HG03045 (cell line): ENCODE measurements at regions not wholly inside any gene's neighbourhood (a gene's known extent, or its start where the extent isn't known, plus 50 kb on each side); places are given as distances from the start of the nearest gene placed in this dataset.

ENCODE experiments used
- ATAC-seq: cut with Tn5 transposase; IDR thresholded peaks from one replicate; pipeline ENCODE4 v1.9.1; 2021; ENCODE audit warnings: mild to moderate bottlenecking, moderate library complexity; ENCODE audit not compliant: unreplicated experiment

GRCh38 chr5:174159327-174160114, 114.0 kb downstream of the NSG2 start:
- no peak for ATAC-seq

- no peak for ATAC-seq
Measured at GRCh38 chr5:174165406-174165805, 119.9 kb downstream of the NSG2 start.

DNA sequence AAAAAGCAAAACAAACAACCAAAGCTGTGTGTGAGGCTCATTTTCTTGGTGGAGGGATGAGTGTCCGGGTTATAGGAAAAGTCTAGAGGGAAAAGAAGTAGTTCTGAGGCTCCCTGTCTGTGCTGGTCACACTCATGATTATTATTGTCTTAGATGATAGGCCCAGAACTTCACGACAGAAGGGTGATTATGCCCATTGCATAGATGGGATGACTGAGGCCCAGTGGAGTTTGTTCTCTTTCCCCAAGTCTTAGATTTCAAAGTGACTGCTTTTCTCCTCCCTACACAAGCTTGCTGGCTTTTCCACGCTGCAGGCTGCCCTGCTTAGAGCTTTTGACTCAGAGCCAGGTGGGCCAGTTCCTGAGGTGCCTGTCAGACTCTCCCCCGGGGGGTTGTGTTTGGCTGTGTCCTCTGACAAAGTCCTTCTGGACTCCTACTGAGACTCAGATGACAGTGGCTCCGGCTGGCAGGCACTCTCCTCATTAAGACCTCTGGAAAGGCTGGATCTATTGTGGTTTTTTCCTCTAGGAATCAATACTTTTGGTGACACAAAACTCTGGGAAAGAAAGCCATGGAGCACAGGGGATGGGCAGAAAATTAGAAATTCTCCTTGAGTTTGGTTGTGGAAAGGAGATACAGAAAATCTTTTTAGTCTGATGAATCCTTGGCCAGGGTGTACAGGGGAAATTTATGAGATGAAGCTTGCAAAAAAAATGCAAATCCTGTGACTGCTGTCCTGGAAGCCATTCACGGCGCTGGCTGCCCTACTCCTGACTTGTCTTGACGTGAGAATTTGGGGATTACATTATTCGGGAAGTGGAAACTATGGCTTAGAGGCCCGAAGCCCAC, 120.9 kb downstream of the NSG2 start:
- ATAC-seq, result no peak

DNA sequence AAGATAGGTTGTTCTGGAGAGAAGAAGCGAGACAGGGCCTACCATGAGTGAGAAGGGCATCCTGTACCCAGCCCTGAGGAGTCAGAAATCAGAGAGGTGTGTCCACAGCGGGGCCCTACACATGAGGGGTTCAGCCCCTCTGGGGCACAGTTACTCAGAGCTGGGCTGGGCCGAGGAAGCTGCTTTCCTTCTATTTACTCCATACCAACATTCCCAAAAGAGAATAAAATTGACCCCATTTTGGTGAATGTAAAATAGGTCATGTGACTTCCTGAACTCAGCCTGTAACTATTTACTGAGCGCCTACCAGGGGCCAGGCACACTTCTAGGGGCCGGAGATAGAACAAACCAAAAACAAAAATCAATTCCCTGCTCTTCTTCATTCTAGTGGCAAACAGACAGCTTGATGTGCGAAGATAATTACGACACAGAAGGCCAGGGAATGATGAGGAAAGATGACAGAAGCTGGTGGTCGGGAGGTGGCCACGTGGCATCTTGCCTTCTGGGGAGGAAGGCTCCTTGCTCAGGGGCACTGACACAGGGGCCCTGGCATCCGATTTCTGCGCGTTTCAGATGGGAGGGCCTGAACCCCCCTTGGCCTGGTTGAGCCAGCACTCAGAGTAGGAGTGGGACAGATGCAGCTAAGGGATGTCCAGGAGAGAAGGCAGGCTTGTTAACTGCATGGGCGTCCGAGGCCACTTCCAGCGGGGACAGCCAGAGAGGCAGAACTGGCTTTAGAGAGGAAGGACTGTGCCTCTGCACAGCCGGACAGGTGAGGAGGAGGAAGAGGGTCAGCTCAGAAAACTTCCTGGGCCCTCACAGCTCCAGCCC, 121.8 kb downstream of the NSG2 start:
- ATAC-seq, result no peak

DNA sequence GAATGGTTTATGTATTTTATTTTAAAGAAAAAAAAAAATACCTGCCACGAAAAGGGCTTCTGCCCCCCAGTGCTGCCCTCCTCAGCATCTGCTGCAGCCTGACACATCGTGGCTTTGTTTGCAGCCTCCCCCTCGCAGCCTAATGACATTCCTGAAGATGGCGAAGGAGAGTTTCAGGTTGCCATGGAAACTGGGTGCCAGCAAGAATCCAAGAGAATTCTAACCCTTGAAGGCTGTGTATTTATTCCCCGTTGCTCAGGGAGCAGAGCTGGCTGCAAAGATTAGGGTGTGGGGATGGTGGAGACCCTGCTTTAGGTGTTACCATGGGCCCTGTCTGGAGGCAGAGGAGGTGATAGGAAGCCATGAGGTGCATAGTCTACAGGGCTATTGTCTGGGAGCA, 126.6 kb downstream of the NSG2 start:
- no peak for ATAC-seq

GRCh38 chr5:174172566-174172965, 127.1 kb downstream of the NSG2 start:
- no peak for ATAC-seq

- ATAC-seq, result no peak
Measured at GRCh38 chr5:174173766-174174165, 128.3 kb downstream of the NSG2 start.

DNA sequence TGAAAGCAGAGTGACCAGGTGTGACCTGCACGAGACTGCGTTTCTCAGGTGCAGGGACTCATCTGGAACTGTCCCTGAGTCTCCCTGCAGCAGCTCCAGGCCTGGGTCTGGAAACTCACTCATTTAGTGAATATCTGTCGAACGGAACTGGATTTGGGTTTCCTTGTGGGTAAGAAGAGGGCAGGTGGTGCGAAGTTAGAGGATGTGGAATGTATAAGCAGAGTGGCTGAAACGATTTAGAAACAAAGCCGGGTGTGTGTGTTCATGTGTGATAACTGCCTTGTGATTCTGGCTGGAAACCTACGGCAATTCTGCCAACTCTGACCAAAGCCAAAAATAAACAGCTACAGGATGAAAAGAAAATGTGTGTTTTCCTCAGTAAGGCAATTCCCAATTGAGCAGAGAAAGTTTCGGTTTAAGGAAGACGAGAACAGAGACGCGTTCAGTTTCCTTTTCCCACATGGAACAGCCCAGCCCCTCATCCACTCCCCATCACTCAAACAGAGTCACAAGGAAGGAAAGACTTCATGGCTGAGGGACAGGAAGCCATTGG, 130.3 kb downstream of the NSG2 start:
- no peak for ATAC-seq

DNA sequence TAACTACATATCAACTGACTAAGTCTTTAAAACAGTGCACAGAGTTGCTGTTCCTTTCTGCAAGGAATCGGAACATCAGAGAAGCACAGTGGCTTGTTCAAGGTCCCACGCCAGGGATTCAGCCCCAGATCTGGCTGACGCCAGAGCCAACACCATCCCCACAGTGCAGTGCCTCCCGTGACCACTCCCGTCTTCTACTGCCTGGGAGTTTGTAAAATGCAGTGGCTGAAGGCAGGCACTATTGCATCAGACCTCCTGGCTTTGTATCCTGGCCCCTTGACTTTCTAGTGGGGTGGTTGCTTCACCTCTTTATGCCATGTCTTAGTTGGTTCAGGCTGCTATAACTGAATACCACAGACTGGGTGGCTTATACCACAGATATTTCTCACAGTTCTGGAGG, 131.0 kb downstream of the NSG2 start:
- no peak for ATAC-seq

DNA sequence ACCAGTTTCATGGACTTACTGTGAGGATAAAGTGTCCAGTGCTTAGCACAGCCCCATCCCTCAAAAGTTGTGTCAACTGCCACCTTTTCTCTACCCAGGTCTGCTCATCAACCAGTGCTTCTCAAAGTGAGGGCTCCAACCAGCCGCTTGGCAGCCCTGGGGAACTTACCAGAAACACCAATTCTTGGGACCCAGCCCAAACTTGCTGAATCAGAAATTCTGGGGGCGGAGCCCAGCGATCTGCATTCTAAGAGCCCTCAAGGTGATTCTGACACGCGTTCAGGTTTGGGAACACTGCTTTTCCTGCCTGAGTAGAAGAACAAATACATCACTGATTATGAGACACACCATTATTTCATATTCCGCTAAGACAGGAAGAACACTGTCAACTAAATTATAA, 132.0 kb downstream of the NSG2 start:
- ATAC-seq, result no peak

DNA sequence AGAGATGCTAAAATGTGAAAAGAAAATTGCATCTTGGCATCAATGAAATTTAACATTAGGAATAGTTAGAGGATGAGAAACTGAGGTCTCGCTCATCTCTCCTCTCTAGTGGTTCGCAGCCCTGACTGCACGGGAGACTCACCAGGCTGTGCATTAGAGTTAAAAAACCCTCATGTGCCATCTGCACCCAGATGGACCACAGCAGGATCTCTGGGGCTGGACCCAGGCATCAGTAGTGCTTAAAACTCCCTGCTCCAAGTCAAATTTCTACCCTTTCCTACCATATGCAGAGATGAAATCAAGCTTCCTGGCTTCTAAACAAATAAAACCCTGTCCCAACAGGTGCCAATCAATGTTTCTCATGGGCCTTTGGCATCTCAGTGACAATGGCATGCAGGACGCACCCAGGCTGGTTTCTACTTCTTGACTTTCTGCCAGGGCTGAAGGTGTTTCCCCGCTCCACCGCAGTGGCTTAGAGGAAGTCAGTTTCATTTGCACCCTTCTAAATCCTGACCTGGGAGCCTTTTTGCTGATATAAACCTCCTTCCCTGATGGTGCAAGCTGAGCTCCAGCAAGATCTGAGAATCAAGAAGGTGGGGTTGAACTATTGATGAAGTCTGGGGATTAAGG, 132.6 kb downstream of the NSG2 start:
- no peak for ATAC-seq

DNA sequence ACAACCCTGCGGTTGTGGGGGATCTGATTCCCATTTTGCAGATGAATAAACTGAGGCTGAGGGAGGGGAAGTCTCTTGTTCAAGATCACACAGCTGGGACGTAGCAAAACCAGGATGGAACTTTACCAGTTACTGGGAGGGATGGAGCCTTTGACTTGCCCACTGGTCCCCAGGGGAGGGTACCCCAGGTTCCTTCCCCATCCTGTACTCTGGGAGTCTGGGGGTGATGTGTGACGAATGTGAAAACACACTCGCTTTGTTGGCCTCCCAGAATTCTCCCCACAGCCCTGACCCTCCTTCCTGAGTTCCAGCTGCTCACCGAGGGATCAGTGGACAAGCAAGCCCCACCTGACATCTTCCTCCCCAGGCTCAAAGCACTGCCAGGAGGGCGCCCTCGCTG, 135.1 kb downstream of the NSG2 start:
- no peak for ATAC-seq

GRCh38 chr5:174182111-174182510, 136.6 kb downstream of the NSG2 start:
- ATAC-seq, result no peak

- ATAC-seq, result no peak
Measured at GRCh38 chr5:174183701-174184100, 138.2 kb downstream of the NSG2 start.

- no peak for ATAC-seq
Measured at GRCh38 chr5:174185506-174185905, 140.0 kb downstream of the NSG2 start.

DNA sequence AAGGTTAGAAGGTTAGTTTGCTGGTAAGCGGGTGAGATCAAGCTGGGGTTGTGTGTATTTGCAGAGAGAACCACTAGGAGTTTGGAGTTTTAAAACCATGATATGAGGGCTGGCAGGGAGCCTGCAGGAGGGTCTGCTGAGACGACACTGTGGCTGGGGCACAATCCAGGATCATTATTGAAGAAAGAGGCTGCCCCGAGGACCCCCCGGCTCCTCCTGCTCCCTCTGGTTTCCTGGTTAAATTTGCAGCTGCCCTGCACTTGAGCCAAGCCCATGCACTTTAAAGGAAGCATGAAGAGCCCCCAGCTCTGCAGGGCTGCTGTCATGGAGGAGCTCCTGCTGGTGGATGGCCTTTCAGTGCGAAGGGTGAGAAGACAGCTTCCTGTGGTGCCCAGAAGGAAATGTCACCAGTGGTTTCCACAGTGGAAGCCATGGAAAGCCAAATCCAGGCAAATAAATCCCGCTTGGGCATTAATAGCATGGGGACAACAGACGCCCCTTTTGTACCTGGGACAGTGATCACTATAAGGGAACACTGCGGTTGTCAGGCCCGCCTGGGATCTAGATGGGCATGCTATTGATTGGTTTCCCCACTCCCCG, 140.7 kb downstream of the NSG2 start:
- no peak for ATAC-seq

DNA sequence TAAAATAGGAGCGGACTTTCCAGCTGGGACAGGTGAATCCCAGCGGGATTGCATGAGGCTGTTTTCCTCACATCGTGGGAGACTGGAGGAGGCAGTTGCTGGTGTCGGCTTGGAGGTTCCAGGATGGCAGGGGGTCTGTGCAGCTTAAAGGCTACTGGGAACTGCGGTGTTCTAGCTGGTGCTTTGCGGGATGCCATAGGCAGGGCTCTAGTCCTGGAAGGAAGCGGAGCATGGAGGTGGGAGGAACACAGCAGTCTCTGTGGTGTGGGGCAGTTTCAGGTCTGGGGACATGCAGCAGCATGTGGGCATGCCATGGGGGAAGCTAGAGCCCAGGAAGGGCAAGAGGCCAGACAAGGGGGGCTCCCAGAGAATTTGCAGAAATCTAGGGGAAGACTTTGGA, 141.5 kb downstream of the NSG2 start:
- ATAC-seq, result no peak

- ATAC-seq, result no peak
Measured at GRCh38 chr5:174187481-174187880, 142.0 kb downstream of the NSG2 start.

- no peak for ATAC-seq
Measured at GRCh38 chr5:174188295-174188694, 142.8 kb downstream of the NSG2 start.
